ENCODE measurements at regions not wholly inside any gene's neighbourhood (a gene's known extent, or its start where the extent isn't known, plus 50 kb on each side); places are given as distances from the start of the nearest gene placed in this dataset.

GRCh38 chr2:62343636-62344337 is 147.9 kb downstream of the B3GNT2 start:
- 66% methylated on average over 5 of the region's 5 CpGs for WGBS
- DNase-seq (ENCODE audit: low spot score), result no peak
- Histone ChIP-seq H3K9ac (ENCODE audit: low read depth in 1 of 2, low read length in 2 of 2) (no peak overlapping the region), H3K9me3 (ENCODE audit: control insufficient read depth in 4 of 4, low read length in 3 of 4) (no peaks in the 10 kb centered on the region), H3K27me3 (ENCODE audit: control insufficient read depth in 4 of 4, insufficient read depth in 4 of 4, low read length in 3 of 4) (no peaks in the 10 kb centered on the region), H3K4me3 (ENCODE audit: low read depth in 1 of 3, low read length in 3 of 3) (no peak overlapping the region), H3K4me1 (ENCODE audit: control insufficient read depth in 4 of 4, insufficient read depth in 4 of 4, low read length in 3 of 4) (peaks cover 0 to 8% (median 5%) of the 10 kb centered on the region in 4 donors), H3K36me3 (ENCODE audit: control insufficient read depth in 4 of 4, insufficient read depth in 3 of 4, low read depth in 1 of 4, low read length in 3 of 4) (no peaks in the 10 kb centered on the region), H3K27ac (ENCODE audit: low read depth in 1 of 2, low read length in 2 of 2) (no peak overlapping the region)
- peak in 1 of 2 donors; percentile 6 for TF ChIP-seq HNF4A (conservative IDR thresholded peaks at IDR 0.05)
- no peak for TF ChIP-seq NR2F2 (IDR thresholded peaks at IDR 0.05)

GRCh38 chr2:62343206-62343605 is 147.3 kb downstream of the B3GNT2 start:
- Histone ChIP-seq H3K9ac (ENCODE audit: low read depth in 1 of 2, low read length in 2 of 2) (no peak overlapping the region), H3K4me1 (ENCODE audit: control insufficient read depth in 4 of 4, insufficient read depth in 4 of 4, low read length in 3 of 4) (peaks cover 0 to 8% (median 5%) of the 10 kb centered on the region in 4 donors), H3K9me3 (ENCODE audit: control insufficient read depth in 4 of 4, low read length in 3 of 4) (no peaks in the 10 kb centered on the region), H3K27ac (ENCODE audit: low read depth in 1 of 2, low read length in 2 of 2) (no peak overlapping the region), H3K36me3 (ENCODE audit: control insufficient read depth in 4 of 4, insufficient read depth in 3 of 4, low read depth in 1 of 4, low read length in 3 of 4) (no peaks in the 10 kb centered on the region), H3K4me3 (ENCODE audit: low read depth in 1 of 3, low read length in 3 of 3) (no peak overlapping the region), H3K27me3 (ENCODE audit: control insufficient read depth in 4 of 4, insufficient read depth in 4 of 4, low read length in 3 of 4) (no peaks in the 10 kb centered on the region)
- no peak for TF ChIP-seq YY1 (IDR thresholded peaks at IDR 0.05)
- no peak for TF ChIP-seq GABPA (IDR thresholded peaks at IDR 0.05 in 1 of 2, conservative IDR thresholded peaks at IDR 0.05 in 1 of 2)
- no peak for TF ChIP-seq CTCF (IDR thresholded peaks at IDR 0.05; ENCODE audit: low read depth, low read length, missing input control)
- no peak for TF ChIP-seq EGR1 (IDR thresholded peaks at IDR 0.05; ENCODE audit: low read depth in 2 of 2)
- TF ChIP-seq ZBTB33 (IDR thresholded peaks at IDR 0.05), result no peak
- no peak for TF ChIP-seq HNF4A (conservative IDR thresholded peaks at IDR 0.05)
- no peak for TF ChIP-seq JUND (IDR thresholded peaks at IDR 0.05)
- no peak for TF ChIP-seq RAD21 (IDR thresholded peaks at IDR 0.05)
- no peak for TF ChIP-seq TAF1 (conservative IDR thresholded peaks at IDR 0.05)
- no peak for TF ChIP-seq FOXA2 (IDR thresholded peaks at IDR 0.05)
- no peak for TF ChIP-seq FOXA1 (IDR thresholded peaks at IDR 0.05)
- no peak for TF ChIP-seq RXRA (IDR thresholded peaks at IDR 0.05)
- no peak for TF ChIP-seq HNF4G (IDR thresholded peaks at IDR 0.05)
- no peak for TF ChIP-seq NR2F2 (IDR thresholded peaks at IDR 0.05)
- TF ChIP-seq REST (IDR thresholded peaks at IDR 0.05), result no peak
- no peak for DNase-seq (ENCODE audit: low spot score)

Data from liver (tissue), 8 donors.